Medulla oblongata (tissue), 1 donor: ENCODE measurements at regions not wholly inside any gene's neighbourhood (a gene's known extent, or its start where the extent isn't known, plus 50 kb on each side); places are given as distances from the start of the nearest gene placed in this dataset.
"Not testable (repeated sequence)": the region's sequence is repeated elsewhere in the genome, so short reads cannot be mapped to it uniquely, and the experiment has no call there.

ENCODE experiments used
- DNase-seq: peaks from one replicate; pipeline ENCODE4 v3.0.0-alpha.2; 2015; ENCODE audit errors: extremely low spot score

DNA sequence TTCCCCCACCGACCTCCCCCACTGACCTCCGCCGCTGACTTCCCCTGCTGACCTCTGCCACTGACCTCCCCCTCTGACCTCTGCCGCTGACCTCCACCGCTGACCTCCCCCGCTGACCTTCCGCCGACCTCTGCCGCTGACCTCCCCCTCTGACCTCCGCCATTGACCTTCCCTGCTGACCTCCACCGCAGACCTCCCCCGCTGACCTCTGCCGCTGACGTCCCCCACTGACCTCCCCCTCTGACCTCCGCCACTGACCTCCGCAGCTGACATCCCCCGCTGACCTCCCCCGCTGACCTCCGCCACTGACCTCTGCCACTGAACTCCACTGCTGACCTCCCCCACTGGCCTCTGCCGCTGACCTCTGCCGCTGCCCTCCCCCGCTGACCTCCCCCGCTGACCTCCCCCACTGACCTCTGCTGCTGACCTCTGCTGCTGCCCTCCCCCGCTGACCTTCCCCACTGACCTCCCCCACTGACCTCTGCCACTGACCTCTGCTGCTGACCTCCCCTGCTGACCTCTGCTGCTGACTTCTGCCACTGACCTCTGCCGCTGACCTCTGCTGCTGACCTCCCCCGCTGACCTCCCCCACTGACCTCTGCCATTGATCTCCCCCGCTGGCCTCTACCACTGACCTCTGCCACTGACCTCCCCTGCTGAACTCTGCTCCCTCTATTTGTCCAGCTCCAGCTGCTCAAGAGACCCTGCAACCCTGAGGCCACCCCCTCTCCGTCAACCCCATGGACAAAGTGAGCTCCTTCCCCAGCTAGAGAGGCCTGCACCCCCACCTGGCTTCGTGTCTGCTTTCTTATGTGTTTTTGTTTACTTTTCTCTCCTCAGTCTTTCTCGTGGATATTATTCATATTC, 91.4 kb upstream of the AFDN start:
- DNase-seq: no peak

DNA sequence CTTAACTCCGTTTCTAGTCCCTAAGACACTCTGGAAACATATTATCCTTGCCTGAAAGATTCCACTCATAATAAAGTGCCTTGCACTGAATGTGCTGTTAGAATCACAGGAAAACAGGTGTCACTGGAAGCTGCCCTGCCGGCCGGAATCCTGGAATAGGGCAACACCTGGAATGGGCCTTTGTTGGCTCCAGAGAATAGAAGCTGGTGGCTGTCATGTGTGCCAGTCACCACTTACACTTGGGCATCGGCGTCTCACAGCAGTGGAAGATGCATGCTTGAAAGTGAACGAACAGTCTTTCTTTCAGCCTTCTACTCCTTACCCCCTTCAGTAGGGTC, 90.8 kb upstream of the AFDN start:
- DNase-seq: no peak

DNA sequence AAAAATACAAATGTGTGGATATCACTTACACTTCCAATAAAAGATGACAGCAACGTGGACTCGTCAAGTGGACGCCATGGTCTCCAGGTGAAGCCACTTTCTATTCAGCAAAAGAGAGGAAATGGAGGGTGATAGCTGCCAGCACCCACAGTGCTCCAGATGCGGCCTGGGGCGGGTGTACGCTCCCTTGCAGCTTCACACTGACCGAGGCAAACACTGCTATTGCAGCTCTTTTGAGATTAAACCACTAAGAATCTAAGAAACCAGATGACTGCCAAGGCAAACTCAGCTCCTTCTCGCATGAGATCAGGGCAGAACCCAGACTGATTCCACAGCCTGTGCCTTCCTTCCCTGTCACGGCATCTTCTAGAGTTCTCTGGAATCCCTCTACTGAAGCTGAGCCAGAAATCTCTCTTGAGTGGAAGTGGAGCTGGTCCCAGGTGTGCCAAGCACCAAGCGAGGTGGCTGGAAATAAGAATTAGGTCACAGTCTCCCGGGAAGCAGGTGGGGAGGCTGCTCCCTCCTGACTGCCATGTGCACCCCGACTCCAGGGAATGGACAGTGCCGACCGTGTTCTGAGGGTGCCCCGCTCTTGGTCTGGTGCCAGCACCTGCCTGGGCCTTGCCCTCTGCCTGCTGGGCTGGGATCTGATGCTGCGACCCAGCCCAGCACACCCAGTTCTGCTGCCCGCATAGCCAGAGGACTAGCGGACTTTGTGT, 90.1 kb upstream of the AFDN start:
- DNase-seq: no peak

DNA sequence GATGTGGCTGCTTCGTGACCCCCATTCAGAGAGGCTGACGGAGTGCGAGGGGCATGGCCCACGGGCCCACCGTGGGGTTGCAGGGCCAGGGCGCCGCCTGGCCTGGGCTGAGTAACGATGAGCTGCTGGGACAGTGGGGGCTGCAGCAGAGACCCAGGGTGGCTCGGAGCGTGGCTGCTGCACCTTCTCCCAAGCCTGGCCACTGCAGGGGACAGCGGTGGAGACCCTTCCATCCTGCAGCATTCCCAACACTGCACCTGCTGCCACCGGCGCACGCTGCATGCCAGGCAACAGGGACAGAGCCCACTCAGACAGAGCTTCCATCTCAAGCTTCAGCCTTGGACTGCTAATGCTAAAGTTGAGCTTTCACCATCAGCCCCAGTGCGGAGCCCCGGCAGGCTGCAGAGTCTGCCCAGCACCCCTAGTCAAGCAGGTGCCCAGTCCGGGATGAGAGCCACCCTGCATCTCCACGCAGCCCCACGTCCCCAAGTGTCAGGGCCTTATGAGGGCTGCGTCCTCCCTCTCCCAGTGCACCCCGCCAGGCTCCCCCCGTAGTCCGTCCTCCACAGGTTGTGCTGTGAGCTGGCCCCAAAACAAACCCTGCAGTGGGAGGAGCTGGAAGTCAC, 89.4 kb upstream of the AFDN start:
- no peak for DNase-seq

DNA sequence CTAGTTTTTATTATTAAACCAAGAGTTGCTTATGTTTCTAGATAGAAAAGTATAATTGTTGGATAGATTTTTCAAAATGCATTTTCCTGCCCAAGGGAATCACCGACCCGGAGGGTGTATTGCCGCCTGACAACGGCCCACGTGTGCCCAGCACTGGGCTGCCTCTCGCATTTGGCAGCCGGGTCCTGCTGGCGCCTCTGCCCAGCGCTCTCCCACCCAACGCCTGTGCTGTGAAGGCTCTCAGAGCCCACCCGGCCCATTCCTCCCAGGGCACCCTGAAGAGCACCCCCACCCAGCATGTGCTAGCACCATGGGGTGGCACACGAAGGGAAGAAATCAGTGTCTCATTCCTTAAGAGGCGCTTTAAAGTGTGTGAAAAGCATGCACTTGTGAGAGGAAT, 88.3 kb upstream of the AFDN start:
- no peak for DNase-seq

DNA sequence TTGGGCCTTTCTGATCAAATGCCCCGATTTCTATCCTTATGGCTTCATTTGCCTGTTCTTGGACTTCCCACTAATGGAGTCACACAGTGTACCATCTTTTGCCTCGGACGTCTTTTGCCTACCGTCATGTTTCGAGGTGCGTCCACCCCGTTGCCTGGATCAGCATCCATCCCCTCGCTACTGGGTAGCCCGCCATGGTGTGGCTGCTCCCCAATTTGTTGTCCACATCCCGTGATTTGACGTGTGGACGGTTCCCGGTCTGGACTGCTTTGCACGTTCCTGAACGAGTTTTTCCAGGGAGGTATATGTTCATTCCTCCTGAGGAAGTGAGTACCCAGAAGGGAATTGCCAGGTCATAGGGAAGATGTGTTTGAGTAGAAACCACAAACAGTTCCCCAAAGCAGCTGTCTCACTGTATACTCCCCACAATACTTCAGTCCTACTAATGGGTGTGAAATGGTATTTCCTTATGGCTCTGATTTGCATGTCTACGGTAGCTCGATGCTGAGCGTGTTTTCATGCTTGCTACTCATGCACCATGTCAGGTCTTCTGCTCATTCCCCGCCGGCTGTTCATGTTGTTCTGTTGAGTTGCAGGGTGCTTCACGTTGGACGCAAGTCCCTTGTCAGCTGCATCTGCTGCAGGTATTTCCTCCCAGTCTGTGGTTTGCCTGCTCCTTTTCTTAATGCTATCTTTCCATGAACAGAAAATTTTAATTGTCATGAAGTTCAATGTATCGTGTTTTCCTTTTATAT, 86.8 kb upstream of the AFDN start:
- DNase-seq: no peak

DNA sequence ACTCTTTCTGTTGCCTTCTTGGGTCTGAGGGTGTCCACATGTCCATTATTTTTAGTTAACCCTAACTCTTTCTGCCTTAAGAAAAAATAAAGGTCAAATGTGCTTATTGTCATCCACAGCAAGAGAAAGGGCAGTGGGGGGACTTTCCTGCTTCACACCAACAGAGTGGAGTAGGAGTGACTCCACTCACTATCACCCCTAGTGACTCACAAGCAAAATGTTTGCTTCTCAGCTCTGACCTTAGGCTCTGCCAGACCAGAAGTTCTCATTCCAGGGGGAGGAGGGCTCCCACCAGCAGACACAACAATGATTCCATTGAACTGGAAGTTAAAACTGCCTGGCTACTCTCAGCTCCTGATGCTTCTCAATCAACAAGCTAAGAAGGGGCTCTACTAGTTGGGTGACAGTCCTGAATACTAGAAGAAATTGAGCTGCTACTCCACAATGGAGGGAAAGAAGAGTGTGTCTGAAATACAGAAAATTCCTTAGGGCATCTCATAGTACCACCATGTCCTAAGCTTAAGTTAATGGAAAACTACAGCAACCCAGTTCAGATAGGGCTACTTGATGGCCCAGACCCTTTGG, 83.9 kb upstream of the AFDN start:
- DNase-seq: no peak

DNA sequence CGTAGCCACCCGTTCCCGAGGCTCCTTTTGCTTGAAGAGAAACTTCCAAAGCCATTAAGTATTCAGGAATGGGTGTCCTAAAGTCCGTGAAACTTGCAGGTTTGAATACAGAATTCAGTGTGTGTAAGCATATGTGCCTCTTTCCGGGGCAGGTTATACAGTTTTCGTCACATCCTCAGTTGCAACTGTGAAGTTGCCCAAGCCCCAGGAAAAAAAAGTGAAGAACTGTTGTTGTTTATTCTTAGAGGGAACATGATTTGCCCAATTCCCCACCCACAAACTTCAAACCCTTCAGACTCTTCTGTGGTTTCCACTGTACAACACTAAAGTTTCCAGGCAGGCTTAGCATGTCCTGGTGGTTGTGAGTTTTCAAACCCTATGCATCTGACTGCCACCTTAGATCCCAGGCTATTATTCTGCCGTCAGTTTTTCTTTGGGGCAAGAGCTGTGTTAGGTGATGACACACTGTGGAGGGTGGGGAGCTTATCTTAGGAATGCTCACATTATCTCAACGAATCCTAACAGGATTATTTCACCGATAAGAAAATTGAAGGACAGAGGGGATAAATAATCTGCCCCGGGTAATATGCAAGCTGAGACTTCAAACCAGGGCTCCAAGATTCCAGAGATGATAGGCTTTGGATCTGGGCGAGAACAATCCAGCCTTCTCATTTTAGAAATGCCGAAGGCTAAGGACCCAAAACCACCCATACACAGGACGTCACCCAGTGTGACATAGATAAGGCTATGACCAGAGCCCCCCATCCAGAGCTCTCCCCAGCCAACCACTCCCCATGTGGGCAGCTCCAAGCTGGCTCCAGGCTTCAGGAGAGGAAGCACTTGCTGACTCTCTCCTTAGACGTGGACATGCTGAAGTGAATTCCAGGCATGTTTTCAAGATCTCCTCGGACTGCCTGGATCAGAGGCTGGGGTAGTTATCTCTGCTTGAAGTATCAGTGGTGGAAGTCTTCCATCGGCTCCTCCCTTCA, 81.7 kb upstream of the AFDN start:
- no peak for DNase-seq

DNA sequence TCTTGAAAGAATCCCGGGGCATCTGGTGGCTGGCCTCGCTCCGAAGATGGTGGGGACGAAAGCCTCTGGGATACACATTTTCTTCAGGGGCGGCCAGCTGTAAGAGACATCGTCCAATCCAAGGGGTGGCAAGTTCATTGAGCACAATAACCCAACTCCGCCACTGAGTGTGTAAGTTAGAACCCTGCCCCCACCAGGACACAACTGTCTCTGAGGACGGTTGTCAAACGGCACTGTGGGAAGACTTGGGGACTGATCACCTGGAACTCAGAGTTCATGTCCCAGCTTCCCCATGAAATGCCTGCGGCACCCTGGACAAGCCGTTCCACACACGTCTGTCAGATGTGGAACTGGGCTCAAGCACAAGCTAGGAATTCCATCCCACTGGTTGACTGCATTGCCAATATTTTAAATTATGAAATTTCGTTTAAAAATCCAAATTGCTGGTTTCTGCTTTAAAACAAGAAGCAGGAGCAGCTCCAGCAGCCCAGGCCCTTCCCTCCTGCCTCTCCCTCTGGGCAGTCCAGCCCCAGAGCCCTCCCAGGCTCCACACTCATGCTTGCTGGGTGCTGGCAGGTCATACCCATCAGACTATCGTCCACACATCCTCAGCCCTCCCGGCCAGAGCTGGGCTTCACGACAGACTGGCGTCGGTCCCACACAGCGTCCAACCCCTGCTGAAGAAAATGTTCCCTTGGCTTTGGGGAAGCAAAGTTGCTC, 80.9 kb upstream of the AFDN start:
- DNase-seq: no peak

DNA sequence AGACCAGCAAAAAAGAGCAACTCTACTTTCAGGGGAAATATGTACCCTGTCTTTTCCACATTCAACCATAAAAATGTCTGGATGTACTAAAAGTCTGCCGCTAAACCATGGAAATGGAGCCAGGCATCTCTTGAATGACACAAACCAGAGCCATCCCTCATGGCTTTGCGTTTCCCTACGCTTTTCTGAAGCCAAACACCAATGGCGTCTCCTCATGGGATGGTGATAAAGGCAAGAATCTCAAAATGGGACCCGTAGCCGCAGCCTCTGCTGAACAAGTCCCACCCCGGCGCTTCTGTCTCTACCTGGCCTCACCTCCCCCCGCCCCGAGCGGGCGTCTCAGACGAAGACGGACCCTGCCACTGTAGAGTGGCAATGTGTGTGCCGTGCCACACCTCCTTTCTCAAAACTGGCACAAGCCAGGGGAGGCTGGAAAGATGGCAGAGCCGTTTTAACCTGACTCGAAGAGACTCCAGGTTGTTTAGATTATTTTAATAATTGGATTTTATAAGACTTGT, 80.3 kb upstream of the AFDN start:
- no peak for DNase-seq

DNA sequence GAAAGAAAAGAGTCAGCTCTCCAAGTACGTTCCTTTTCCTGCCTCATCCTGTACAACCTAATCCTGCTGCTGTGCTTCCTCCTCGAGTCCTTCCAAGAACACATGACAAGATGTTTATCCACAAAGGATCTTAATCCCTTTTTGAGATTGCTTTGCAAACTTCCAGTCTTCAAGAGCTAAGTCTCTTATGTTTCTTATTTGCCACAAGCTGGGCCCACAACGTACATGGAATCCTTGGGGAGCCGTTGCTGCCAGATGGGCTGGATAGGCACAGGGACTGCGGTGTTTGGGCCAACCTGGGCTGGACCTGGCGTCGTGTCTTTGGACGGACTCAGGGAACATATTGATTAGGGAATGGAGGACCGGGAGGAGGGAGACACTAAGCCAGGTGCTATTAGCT, 79.7 kb upstream of the AFDN start:
- no peak for DNase-seq

DNA sequence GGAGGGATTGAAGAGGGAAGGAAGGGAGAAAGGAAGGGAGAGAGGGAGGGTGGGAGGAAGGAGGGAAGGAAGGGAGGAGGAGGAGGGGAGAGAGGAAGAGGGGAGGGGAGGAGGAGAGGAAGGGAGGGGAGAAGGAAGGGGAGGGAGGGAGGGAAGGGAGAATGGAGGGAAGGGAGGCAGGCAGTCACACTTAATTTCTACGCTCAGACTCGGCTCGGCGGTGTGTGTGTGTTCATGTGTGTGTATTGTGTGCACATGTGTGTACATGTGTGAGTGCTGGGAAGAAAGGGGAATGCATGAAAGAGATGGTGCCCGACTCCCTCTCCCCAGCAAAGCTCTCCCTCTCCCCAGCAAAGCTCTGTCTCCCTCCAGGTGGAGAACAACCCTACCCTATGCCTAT, 79.1 kb upstream of the AFDN start:
- no peak for DNase-seq

DNA sequence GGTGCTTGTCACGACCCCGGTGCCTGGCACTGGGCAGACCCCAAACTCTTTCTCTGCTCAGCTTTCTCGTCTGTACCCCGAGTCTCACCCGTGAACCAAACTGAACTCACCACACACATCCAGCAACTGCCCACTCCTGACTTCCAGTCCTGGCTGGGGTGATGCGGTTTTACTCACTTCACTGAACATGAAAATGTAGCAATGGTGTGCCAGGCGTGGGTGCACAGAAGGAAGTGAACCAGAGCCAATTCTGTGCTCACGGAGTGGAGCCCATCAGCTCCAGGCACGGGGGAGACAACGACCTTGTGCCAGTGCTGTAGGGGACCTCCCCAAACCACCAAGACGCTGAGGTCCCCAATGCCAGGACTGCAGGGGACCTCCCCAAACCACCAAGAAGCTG, 78.7 kb upstream of the AFDN start:
- DNase-seq: no peak

DNA sequence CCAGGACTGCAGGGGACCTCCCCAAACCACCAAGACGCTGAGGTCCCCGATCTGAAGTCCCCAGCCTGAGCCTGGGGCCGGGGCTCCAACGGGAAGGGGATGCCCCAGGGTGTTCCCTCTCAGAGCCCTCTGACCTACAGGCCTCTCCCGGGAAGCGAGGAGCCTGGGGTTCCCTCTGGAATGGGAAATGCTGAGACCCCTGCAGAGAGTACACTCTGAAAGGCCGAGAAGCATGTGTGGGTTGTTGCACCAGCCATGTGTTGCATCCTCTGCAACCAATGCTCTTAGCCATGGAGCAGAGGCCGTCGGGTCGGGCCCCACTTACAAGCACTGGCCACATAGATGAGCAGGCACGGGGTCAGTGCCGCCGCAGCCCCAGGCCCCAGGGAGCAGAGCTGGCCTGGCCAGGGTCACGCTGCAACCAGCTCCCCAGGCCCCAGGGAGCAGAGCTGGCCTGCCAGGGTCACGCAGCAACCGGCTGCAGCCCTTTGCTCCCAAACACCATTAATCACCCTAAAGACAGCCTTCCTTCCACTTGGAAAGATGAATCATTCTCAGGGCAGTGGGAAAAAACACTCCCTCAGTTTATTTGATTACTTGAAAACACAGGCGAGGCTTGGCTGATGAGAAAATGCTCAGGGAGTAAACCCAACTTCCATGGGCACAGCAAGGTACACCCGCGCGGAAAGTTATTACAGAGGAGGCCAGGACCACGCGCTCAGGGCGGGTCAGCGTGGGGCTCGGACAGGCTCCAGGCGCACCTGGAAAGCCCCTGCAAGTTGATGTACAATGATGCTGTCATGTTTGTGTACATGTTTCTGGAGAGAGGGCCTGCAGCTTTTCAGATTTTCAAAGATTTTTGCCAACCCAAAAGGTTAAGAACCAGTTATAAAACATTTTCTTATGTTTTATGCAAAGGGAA, 78.0 kb upstream of the AFDN start:
- DNase-seq: no peak

DNA sequence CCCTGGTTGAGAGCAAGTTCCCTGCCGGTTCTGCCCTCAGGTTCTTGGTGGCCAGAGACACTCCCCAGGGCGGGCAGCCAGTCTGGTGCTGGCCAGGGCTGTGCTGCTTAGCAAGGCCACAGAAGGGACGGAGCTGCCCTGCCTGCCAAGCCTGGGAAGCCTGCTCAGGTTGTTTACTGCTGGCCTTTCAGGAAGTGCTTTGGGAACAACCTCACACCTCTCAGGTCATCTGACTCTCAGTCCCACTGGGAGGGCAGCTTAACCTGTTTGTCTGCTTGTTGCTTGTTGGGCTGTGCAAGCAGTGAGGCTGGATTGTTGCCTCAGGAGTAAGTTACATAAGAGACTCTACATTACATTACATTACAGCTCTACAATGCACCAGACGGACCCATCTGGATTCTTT, 75.8 kb upstream of the AFDN start:
- peak; percentile 48 for DNase-seq

DNA sequence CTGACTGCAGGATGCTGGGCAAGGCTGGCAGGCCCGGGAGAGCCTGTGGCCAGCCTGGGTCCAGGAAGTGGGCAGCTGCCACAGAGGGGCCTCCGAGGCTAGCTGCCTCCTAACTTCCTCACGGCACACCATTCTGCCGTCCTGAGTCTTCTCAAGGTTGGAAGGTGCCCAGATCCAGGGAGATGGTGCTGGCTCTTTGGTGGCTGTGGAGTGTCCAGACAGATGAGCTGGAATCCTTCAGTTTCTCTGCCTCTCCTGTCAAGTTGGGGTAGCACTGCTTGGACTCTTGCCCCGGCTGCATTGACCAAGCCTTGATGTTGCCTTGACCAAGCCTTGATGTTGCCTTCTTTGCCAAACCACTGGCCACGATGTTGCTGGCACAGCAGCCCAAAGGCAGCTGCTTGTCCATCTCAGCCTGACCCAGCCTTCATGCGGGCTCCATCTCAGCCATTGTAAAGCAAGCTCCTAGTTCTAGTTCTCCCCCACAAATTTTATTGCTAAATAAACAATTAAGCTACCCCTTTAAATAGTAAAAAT, 75.1 kb upstream of the AFDN start:
- no peak for DNase-seq

DNA sequence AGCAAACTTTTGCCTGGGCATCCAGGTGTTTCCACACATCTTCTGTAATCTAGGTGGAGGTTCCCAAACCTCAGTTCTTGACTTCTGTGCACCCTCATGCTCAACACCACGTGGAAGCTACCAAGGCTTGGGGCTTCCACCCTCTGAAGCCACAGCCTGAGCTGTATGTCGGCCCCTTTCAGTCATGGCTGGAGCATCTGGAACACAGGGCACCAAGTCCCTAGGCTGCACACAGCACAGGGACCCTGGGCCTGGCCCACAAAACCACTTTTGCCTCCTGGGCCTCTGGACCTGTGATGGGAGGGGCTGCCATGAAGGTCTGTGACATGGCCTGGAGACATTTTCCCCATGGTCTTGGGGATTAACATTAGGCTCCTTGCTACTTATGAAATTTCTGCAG, 73.4 kb upstream of the AFDN start:
- not testable (repeated sequence) for DNase-seq

DNA sequence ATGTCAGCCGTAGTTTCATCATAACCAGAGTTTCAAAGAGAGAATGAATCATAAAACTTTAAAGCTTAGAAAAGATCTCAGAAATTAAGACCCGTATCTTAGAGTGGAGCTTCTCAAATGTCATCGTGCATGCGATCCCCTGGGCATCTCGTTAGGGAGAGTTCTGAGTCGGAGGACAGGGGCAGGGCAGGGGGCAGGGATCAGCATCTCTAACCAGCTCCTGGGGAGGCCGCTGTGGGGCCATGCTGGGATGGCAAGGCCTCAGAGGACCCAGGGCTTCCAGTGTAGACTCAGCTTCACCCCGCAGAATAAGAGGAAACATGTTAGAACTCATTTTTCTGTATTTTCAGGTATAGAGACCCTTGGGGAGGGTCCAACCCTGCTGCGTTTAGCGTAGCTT, 72.0 kb upstream of the AFDN start:
- DNase-seq: no peak
